ENCODE measurements at regions not wholly inside any gene's neighbourhood (a gene's known extent, or its start where the extent isn't known, plus 50 kb on each side); places are given as distances from the start of the nearest gene placed in this dataset.
"Not testable (repeated sequence)": the region's sequence is repeated elsewhere in the genome, so short reads cannot be mapped to it uniquely, and the experiment has no call there.

DNA sequence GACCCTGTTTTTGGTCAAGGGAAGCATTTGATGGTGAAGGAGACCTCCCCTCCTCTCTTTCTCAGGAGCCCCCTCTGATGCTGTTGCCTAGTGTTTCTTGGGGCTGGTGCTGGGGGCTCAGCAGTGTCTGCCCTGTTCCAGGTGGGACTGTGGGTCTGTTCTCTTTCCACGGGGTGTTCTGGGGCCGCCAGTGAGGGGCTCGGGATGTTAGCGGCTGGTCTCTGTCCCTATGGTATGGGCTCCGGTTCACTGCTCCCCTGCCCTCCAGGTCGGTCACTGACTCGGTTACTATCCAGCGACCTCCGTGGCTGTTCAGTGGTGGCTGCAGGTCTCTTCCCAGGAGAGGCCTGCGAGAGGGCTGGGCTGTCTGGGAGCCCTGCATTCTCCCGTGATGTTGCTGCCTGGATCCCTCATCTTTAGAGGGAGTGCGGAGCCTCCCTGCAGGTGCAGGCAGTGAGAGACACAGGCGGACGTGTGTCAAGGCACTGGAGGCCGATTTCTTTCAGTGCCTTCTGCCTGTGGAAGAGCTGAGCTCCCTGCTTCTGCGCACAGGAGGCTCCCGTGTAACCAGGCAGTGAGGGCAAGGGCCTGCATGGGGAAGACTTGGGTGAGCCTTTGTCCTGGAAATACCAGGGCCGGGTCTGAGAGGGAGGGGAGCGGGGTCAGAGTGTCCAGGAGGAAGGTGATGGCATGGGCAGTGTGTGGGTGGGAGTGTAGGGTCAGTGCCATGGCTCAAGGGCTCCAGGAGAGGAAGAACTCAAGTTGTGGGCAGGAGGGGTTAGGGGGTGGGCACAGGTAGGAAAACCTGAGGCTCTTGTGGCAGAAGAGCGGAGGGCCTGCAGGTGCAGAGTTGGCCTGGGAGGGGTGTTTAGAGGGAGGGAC is 362.6 kb downstream of the TMEM121 start:
- no peak for DNase-seq (ENCODE audit: low read depth in 3 of 3)

DNA sequence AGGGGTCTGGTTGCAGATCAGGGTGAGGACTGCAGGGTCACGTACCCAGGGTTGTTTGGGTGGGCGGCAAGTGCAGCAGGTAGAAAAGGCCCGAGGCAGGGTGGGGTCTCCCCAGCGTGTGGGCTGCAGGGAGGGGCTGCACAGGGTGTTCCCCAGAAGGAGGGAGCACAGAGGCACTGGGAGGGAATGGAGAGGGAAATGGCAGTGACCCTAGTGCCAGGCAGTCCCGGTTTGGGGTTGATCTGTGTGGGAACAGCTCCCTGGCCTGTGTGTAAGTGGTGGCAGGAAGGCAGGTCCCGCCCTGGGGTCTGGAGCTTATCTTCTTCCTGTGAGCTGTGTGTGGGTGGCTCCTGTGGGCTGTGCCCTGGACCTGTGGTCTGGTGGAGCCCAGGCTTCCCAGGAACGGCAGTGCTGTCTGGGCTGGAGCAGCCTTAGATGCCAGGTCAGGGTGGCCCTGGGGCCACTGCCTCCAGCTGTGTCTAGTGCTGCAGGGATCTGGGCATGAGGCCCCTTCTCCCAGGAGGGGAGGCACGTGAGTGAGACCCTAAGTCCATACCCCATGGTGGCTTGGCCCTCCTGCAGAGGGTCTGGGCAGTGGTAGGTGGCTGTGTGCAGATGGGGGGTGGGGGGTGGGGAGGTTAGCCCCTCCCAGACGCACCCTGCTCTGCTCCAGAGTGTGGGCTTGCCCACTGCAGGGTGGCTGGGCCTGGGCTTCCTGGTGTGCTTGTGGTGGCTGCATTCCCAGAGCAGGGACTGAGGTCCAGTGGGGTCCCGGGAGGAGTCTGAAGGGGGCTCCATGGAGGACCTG is 363.5 kb downstream of the TMEM121 start:
- DNase-seq (ENCODE audit: low read depth in 3 of 3) = no peak

DNA sequence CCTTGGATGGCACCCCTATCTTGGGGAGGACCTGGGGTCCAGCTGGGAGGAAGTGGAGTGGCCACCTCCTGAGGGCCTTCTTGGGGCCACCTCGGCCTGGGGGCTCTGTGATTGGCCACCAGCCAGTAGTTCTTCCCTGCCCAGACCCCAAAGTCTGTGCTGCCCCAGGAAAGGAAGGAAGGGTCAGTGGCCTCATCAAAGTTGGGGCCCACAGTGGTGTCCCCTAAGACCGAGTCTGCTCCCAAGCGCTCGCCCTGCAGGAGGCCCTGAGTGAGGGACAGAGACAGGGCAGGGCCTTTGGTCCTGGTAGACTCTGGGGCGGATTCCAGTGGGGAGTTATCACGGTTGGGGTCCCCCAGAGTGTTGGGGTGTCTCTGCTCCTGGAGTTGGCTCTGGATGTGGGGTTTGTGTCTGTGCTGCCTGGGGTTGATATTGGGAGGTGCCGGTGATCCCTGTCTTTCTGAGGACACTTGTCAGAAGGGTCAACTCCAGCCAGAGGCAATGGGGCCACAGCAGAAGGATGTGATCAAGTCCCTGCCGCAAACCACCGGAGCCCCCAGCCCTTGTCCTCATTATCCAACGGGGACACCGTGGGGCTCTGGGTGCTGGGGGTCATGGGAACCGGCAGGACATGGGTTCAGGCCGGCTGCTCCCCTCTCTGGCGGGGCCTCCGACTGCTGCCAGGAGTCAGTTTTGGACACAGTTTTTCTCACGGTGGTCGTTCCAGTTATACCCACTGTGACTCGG is 364.3 kb downstream of the TMEM121 start:
- no peak for DNase-seq (ENCODE audit: low read depth in 3 of 3)

DNA sequence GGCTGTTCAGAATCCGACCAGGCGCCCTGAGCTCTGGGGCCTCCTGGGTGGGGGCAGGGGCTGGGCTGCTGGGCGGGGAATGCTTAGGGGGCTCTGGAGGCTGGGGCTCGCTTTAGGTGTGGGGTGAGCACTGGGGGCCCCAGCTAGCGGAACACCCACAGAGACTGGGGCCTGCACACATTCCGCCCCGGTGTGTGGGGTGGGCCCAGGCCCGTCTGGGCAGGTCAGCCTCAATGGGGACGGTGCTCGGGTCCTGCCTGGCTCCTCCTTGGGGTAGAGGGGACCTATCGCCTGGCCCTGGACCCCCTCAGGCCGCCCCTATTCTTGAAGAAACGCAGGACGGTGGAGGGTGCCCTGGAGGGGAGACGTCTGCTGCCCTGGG is 364.8 kb downstream of the TMEM121 start:
- DNase-seq (ENCODE audit: low read depth in 3 of 3) = no peak

DNA sequence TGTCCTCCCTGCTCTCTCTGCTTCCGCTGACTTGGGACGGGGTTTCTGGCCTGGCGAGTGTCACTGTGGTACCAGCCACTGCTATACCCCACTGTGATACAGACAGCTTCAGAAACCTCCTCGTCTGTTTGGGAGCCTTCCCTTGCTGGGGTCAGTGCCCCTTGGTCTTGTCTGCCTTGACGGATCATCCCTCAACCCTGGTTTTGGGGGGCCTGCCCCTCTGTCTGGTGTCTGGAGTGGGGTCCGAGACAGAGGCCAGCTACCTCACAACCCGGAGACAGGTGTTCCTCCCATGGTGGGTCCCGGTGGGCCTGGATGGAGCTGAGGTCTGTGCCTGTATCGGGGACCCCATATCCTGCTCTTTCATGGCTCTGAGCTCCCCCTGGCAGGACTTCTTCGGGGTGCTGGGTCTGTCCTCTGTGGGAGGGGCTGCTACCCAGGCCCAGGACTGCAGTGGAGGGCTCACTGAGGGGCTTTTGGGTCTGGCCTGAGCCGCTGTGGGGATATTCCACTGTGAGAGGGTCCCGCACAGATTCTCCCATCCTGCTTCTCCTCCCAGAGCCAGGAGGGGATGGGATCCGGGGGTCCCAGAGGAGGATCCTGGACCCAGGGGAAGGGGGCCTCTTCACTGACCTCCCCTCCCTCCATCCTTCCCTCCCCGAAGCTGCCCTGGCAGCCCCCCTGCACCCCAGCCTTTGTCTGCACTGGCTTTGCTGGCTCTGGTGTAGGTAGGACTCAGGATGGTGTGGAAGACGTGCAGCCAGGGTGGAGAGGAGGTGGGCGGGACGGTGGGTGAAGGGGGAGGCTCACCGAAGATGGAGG is 365.5 kb downstream of the TMEM121 start:
- no peak for DNase-seq (ENCODE audit: low read depth in 3 of 3)

DNA sequence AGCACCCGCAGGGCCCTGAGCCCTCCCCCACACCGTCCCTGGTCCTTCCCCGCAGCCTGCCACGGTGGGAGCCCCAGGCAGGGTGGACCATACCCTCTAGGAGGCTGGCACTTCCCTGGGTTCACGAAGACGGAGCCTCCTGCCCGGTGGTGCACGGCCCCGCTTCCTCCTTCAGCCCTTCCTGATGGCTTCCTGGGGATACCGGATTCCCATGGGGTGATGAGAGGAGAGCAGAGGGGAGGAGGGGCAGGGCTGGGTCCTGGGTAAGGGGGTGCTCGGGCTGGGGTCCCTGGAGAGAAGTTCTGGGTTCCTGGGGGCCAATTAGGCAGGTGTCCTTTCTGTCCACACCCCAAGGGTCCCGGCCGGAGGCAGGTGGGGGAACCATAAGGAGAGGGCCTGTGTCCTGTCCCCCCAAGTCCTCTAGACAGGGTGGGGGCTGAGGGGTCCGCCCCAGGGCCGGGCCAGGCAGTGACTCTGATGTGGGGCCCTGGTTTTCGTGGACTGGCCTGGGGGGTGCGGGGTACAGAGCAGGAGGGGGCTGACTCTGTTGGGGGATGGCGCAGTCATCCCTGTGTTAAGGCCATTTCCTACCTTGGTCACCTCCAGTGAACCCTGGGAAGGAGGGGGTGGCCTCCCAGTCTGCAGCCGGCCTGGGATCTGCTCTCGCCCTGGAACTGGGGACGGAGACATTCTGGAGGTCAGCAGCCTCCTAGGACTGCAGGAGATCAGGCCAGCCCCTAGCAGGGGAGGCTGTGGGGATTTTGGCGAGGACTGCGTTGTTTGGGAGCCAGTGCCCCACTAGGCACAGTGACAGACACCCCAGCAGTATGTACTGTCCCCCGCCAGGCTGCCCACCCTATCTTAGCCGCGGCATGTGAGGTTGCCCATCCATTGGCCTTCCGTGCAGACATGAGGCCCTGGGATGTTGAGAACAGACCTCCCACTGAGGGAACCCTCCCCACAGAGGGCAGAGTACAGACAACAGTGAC is 366.4 kb downstream of the TMEM121 start:
- DNase-seq (ENCODE audit: low read depth in 3 of 3) = not testable (repeated sequence)

DNA sequence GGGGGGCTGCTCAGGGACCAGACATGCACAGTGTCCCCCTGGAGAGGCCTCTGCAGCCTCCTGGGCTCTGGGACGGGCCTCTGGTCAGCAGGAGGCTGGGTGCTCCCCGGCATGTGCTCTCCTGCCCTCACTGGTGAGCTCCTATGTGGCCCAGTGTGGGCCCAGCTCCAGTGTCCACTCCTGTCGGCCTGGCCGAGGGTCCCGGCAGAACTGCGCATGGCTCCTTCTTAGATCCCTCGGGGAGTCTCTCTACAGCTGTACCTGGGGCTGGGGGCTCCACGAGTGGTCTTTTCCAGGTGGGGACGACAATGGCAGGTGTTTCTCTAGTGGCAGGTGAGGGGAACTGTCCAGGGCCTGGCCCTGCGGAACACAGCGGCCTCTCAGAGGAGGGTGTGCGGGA is 367.3 kb downstream of the TMEM121 start:
- DNase-seq (ENCODE audit: low read depth in 3 of 3) = not testable (repeated sequence)

DNA sequence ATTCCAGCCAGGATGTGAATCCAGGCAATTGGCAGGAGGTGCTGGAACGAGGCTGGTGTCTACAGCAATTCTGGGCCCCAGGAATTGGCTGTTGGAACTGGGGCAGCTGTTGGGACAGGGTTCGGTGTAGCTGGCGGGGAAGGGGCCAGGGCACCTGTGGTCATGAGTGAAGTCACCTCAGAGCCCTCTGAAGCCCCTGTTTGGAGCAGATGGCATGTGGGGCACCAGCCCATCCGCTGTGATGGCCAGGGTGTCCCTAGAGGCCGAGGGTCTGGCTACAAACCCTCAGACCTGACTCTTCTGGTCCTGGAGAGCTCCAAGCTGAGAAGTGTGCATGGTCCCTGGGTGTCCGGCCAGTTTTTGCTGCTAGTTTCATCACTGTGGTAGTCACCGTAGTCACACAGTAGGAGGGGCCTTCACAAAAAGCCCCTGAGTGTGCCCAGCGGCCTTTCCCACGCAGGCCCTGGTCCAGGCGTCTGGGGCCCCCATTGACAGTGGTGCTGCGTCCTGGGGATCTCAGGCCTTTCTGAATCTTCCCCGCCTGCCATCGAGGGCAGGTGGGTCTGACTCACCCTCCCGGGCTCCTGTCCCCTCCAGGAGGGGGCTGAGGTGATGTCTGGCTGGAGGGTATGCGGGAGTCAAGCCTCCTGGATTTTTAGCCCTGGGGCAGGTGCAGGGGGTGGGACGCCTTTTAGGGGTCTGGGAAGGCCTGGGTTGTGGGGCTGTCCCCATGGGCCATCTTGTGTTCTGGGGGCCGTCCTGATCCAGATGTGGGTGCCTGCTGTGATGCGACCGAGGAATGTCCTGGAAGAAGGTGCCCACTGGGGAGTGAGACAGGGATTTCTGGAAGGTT is 368.0 kb downstream of the TMEM121 start:
- DNase-seq (ENCODE audit: low read depth in 3 of 3) = no peak

DNA sequence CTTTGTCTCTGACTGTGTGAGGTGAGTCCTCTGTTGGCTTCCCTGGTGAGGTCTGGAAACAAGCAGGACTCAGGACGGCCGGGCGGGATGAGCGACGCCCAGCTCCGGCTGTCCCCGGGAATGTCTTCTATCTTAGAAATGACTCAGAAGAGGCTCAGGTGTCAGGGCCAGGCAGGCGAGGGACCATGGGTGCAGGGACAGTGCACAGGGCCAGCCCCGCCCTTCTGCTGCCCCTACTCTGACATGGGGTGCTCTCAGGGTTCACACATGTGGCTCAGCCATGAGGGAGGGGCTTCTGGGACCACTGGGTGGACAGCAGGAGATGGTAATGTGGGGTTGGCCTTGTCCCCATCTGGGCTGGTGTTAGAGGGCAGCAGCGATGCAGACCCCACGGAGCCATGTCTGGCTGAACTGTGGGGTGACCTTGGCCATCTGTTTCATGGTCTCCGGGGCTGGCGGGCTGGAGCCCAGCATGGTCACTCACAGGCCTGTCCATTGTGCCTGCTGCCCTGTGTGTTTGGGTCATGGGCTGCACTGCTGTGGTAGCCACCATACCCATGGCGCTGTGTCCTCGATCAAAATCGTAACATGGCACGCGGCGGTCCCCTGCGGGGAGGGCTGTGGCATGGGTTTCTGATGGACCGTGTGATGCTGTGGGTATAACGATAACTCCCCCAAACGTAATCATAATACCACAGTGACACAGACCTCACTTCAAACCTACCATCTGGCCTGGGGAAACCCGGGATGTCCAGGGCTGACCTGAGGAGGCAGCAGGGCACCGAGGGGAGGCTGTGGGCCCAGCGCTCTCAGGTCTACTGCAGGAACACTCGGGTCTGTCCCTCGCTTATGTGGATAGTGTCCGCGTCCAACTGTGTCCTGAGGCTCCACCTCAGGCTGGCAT is 368.8 kb downstream of the TMEM121 start:
- no peak for DNase-seq (ENCODE audit: low read depth in 3 of 3)

DNA sequence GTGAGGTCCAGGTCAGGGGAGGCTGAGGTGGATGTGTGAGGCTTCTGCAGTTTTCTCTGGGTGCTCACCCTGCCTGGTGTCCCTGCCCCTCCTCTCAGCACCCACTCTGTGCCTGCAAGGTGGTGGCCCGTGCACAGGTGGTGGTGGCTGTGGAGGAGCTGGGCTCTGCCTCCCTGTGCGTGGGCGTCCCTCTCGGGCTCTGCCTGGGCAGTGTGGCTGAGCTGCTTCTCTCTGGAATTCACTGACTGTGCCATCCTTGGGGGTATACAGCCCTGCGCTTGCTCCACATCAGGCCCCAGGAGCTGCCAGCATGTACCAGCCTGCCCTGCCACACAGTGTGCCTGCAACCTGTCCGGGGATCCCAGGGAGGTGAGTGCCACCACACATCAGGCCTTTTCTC is 369.8 kb downstream of the TMEM121 start:
- not testable (repeated sequence) for DNase-seq (ENCODE audit: low read depth in 3 of 3)

DNA sequence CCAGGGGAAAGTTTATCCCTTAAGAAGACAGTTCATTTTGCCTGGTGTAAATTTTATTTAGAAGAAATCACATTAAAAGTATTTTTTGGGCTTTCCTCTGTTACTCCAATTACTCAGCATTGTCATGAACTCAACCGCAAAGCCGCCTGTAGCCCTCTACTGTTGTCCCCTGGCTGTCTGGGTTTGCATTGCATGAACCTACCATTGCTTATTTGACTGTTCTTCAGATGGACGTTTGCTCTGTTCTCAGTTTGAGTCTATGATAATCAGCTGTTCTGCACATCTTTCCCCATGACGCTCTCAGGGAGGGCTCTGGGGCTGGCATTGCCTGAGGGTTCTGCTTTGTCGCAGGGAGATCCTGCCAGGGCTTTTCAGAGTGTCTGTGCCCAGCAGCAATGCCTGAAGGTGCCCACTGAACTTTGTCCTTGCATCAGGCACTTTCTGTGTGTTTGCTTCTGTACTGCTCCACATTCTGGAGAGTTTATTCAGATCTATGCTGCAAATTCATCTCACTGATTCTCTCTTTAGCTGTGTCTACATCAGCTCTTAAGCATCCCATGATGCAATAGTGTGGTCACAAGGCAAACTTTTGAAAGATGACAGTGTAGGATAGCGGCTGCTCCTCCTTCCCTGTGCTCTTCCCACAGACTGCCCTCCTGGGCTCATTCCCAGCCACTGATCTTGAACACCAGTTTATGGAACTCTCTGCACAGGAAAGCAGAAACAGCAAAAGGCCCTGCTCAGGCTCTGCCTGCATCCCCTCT is 370.8 kb downstream of the TMEM121 start:
- DNase-seq (ENCODE audit: low read depth in 3 of 3) = not testable (repeated sequence)

DNA sequence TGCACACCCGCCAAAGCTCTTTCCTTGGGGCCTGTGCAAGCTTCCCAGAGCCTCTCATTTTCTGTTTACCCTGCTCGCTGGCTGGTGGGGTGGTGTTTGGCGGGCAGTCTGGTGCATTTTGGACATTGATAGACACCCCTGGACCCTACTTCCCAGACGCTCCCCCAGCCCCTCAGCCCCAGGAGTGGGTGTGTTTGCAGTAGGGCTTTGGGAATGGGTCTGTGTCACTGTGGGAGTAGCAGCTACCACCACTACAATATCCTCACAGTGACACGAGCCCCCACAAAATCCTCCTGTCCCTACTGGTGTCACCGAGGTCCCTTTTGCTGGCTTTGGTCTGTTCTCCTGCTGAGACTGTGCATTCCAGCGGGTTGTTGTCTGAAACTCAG is 371.3 kb downstream of the TMEM121 start:
- DNase-seq (ENCODE audit: low read depth in 3 of 3) = no peak

DNA sequence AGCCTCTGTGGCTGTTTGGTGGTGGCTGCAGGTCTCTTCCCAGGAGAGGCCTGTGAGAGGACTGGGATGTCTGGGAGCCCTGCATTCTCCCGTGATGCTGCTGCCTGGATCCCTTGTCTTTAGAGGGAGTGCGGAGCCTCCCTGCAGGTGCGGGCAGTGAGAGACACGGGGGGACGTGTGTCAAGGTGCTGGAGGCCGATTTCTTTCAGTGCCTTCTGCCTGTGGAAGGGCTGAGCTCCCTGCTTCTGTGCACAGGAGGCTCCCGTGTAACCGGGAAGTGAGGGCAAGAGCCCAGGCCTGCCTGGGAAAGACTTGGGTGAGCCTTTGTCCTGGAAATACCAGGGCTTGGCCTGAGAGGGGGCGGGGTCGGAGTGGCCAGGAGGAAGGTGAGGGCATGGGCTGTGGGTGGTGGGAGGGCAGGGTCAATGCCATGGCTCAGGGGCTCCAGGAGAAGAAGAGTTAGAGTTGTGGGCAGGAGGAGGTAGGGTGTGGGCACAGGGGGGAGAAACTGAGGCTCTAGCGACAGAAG is 372.2 kb downstream of the TMEM121 start:
- no peak for DNase-seq (ENCODE audit: low read depth in 3 of 3)

DNA sequence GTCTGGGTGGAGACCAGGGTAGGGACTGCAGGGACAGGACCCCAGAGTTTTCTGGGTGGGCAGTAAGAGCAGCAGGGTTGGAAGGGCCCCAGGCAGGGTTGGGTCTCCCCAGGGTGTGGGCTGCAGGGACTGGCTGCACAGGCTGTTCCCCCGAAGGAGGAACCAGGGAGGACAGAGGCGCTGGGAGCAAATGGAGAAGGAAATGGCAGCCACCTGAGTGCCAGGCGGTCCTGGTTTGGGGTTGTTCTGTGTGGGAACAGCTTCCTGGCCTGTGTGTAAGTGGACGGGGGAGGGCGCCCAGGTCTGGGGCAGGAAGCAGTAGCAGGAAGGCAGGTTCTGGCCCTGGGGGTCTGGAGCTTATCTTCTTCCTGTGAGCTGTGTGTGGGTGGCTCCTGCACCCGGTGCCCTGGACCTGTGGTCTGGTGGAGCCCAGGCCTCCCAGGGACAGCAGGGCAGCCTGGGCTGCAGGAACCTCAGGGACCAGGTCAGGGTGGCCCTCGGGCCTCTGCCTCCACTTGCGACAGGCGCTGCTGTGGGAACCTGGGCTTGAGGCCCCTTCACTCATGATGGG is 372.8 kb downstream of the TMEM121 start:
- DNase-seq (ENCODE audit: low read depth in 3 of 3) = no peak

DNA sequence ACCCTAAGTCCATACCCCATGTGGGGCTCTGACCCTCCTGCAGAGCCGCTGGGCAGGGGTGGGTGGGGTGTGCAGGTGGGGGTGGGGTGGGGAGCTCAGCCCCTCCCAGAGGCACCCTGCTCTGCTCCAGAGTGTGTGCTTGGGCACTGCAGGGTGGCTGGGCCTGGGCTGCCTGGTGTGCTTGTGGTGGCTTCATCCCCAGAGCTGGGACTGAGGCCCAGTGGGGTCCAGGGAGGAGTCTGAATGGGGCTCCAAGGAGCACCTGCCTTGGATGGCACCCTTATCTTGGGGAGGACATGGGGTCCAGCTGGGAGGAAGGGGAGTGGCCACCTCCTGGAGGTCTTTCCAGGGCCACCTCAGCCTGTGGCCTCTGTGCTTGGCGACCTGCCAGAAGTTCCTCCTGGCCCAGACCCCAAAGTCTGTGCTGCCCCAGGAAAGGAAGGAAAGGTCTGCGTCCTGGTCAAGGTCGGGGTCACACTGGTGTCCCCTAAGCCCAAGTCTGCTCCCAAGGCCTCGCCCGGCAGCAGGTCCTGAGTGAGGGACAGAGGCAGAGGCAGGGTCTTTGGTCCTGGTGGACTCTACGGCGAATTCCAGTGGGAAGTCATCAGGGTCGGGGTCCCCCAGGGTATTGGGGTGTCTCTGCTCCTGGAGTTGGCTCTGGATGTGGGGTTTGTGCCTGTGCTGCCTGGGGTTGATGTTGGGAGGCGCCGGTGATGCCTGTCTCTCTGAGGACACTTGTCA is 373.4 kb downstream of the TMEM121 start:
- no peak for DNase-seq (ENCODE audit: low read depth in 3 of 3)
